Smooth muscle cell (in vitro differentiated cells): ENCODE measurements at regions not wholly inside any gene's neighbourhood (a gene's known extent, or its start where the extent isn't known, plus 50 kb on each side); places are given as distances from the start of the nearest gene placed in this dataset.

Source experiments
- DNase-seq: peaks from one replicate; lab custom pipeline; 2025; ENCODE audit not compliant: unreplicated experiment; lab: John Stamatoyannopoulos, UW
- H2AFZ ChIP-seq: fragments of 200-600 bp; sonication (generic); 2 replicates; pipeline ENCODE4 v1.6.0; 2016; ENCODE audit warnings: antibody characterized with exemption, low read depth, mild to moderate bottlenecking
- H3F3A ChIP-seq: fragments of 200-600 bp; sonication (generic); 2 replicates; pipeline ENCODE4 v1.6.0; 2017; ENCODE audit warnings: antibody characterized with exemption, low read depth
- H3K27ac ChIP-seq: fragments of 200-600 bp; sonication (generic); 2 replicates; pipeline ENCODE4 v1.5.1; 2016; ENCODE audit warnings: low read depth, mild to moderate bottlenecking
- H3K27me3 ChIP-seq: fragments of 200-600 bp; sonication (generic); 2 replicates; pipeline ENCODE4 v1.6.1; 2016; ENCODE audit warnings: low read depth, mild to moderate bottlenecking
- H3K36me3 ChIP-seq: fragments of 200-600 bp; sonication (generic); 2 replicates; pipeline ENCODE4 v1.5.1; 2016; ENCODE audit warnings: low read depth
- H3K4me1 ChIP-seq: fragments of 200-600 bp; sonication (generic); 2 replicates; pipeline ENCODE4 v1.5.1; 2016; ENCODE audit warnings: low read depth
- H3K4me2 ChIP-seq: fragments of 200-600 bp; sonication (generic); 2 replicates; pipeline ENCODE4 v1.6.0; 2016; ENCODE audit warnings: mild to moderate bottlenecking
- H3K4me3 ChIP-seq: fragments of 200-600 bp; sonication (generic); 2 replicates; pipeline ENCODE4 v1.5.1; 2016; ENCODE audit warnings: mild to moderate bottlenecking
- H3K79me2 ChIP-seq: fragments of 200-600 bp; sonication (generic); 2 replicates; pipeline ENCODE4 v1.6.0; 2016; ENCODE audit warnings: low read depth, mild to moderate bottlenecking
- H3K9ac ChIP-seq: fragments of 200-600 bp; sonication (generic); 2 replicates; pipeline ENCODE4 v1.6.0; 2016; ENCODE audit warnings: low read depth
- H3K9me3 ChIP-seq: fragments of 200-600 bp; sonication (generic); replicated peaks from 2 replicates; pipeline ENCODE4 v1.5.1; 2016; ENCODE audit warnings: low read depth
- H4K20me1 ChIP-seq: fragments of 200-600 bp; sonication (generic); 2 replicates; pipeline ENCODE4 v1.6.0; 2016; ENCODE audit warnings: low read depth
- WGBS: methylation state at CpG from one replicate; pipeline ENCODE4 v1.1.7; 2016; ENCODE audit warnings: low lambda C conversion rate; 5-methylcytosine and 5-hydroxymethylcytosine counted together
- TF ChIP-seq, protein P1 (sequence below): fragments of 200-600 bp; sonication (generic); IDR thresholded peaks from 2 replicates; pipeline ENCODE4 v1.5.1; 2017; ENCODE audit warnings: borderline replicate concordance, mild to moderate bottlenecking, antibody characterized with exemption; ENCODE audit not compliant: insufficient read depth, poor library complexity, severe bottlenecking

- TF ChIP-seq, protein P1, sequence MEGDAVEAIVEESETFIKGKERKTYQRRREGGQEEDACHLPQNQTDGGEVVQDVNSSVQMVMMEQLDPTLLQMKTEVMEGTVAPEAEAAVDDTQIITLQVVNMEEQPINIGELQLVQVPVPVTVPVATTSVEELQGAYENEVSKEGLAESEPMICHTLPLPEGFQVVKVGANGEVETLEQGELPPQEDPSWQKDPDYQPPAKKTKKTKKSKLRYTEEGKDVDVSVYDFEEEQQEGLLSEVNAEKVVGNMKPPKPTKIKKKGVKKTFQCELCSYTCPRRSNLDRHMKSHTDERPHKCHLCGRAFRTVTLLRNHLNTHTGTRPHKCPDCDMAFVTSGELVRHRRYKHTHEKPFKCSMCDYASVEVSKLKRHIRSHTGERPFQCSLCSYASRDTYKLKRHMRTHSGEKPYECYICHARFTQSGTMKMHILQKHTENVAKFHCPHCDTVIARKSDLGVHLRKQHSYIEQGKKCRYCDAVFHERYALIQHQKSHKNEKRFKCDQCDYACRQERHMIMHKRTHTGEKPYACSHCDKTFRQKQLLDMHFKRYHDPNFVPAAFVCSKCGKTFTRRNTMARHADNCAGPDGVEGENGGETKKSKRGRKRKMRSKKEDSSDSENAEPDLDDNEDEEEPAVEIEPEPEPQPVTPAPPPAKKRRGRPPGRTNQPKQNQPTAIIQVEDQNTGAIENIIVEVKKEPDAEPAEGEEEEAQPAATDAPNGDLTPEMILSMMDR: no peak
- 93% methylated on average over 21 of the region's 21 CpGs for WGBS
- Histone ChIP-seq H3K9me3 (no peaks in the 10 kb centered on the region), H2AFZ (no peak overlapping the region), H3K4me3 (no peak overlapping the region), H3K27ac (no peak overlapping the region), H3K79me2 (no peaks in the 10 kb centered on the region), H3K9ac (no peak overlapping the region), H3K36me3 (no peaks in the 10 kb centered on the region), H3F3A (no peaks in the 10 kb centered on the region), H3K4me2 (no peak overlapping the region), H3K27me3 (no peaks in the 10 kb centered on the region), H3K4me1 (no peaks in the 10 kb centered on the region), H4K20me1 (no peaks in the 10 kb centered on the region)
- DNase-seq: no peak
Measured at GRCh38 chr14:43369710-43370564, 1137.1 kb downstream of the FSCB start.

GRCh38 chr14:43362586-43362985, 1144.5 kb downstream of the FSCB start:
- H3K36me3 ChIP-seq: no peaks in the 10 kb centered on the region
- no peaks in the 10 kb centered on the region for H3K27me3 ChIP-seq
- WGBS: 79% methylated on average over 3 of the region's 3 CpGs
- no peak overlapping the region for H3K27ac ChIP-seq
- H3K4me2 ChIP-seq: no peak overlapping the region
- no peak overlapping the region for H2AFZ ChIP-seq
- no peaks in the 10 kb centered on the region for H3K9me3 ChIP-seq
- no peaks in the 10 kb centered on the region for H3F3A ChIP-seq
- TF ChIP-seq, protein P1: no peak
- no peak overlapping the region for H3K9ac ChIP-seq
- no peaks in the 10 kb centered on the region for H3K79me2 ChIP-seq
- DNase-seq: no peak
- H4K20me1 ChIP-seq: no peaks in the 10 kb centered on the region
- H3K4me1 ChIP-seq: no peaks in the 10 kb centered on the region
- no peak overlapping the region for H3K4me3 ChIP-seq

- no peaks in the 10 kb centered on the region for H3K79me2 ChIP-seq
- no peaks in the 10 kb centered on the region for H3K36me3 ChIP-seq
- no peak overlapping the region for H3K4me3 ChIP-seq
- H3F3A ChIP-seq: no peaks in the 10 kb centered on the region
- H3K9me3 ChIP-seq: no peaks in the 10 kb centered on the region
- H3K4me2 ChIP-seq: no peak overlapping the region
- no peaks in the 10 kb centered on the region for H3K4me1 ChIP-seq
- no peaks in the 10 kb centered on the region for H3K27me3 ChIP-seq
- no peaks in the 10 kb centered on the region for H4K20me1 ChIP-seq
- H2AFZ ChIP-seq: no peak overlapping the region
- TF ChIP-seq, protein P1: no peak
- H3K9ac ChIP-seq: no peak overlapping the region
- DNase-seq: no peak
- no peak overlapping the region for H3K27ac ChIP-seq
Measured at GRCh38 chr14:43361751-43362150, 1145.3 kb downstream of the FSCB start.

GRCh38 chr14:43360239-43360638, 1146.8 kb downstream of the FSCB start:
- 85% methylated on average over 3 of the region's 3 CpGs for WGBS
- no peak overlapping the region for H3K27ac ChIP-seq

More at GRCh38 chr14:43360239-43360638, 1146.8 kb downstream of the FSCB start:
- Histone ChIP-seq H2AFZ (no peak overlapping the region), H3K4me3 (no peak overlapping the region), H3K4me2 (no peak overlapping the region), H3K79me2 (no peaks in the 10 kb centered on the region), H3K36me3 (no peaks in the 10 kb centered on the region), H3K4me1 (no peaks in the 10 kb centered on the region), H3K9me3 (no peaks in the 10 kb centered on the region), H4K20me1 (no peaks in the 10 kb centered on the region), H3F3A (no peaks in the 10 kb centered on the region), H3K27me3 (no peaks in the 10 kb centered on the region), H3K9ac (no peak overlapping the region)
- TF ChIP-seq, protein P1: no peak
- no peak for DNase-seq
